HCT116 (cell line): ENCODE measurements at regions not wholly inside any gene's neighbourhood (a gene's known extent, or its start where the extent isn't known, plus 50 kb on each side); places are given as distances from the start of the nearest gene placed in this dataset.

Experiments used
- ATAC-seq: fragments of 200-7000 bp; cut with Tn5 transposase; 2 replicates; pipeline ENCODE4 v1.9.1; 2020; ENCODE audit warnings: mild to moderate bottlenecking, moderate library complexity
- BruUV-seq: library from RNA; stranded (reverse); fragments of 400-500 nt; replicated peaks from 2 replicates; lab custom pipeline; 2021; lab: Mats Ljungman, UMichigan
- CTCF ChIA-PET: fragments of 300-600 bp; sonication (Branson Sonifier 250); formaldehyde crosslinking; loops from one replicate; lab custom pipeline; 2021; ENCODE audit warnings: antibody characterized with exemption; lab: Charles Lee
- POLR2A ChIA-PET: fragments of 300-600, 350-600 bp; sonication (Branson Sonifier 250); formaldehyde crosslinking; loops from one replicate; lab custom pipeline; 2021; ENCODE audit warnings: antibody characterized with exemption; lab: Charles Lee
- RAD21 ChIA-PET, 2 experiments: fragments of 300-600 bp; sonication (Branson Sonifier 250); formaldehyde crosslinking; loops; one replicate each; lab custom pipeline; 2023; ENCODE audit warnings: low total read pairs in 2 of 2; ENCODE audit not compliant: uncharacterized antibody in 2 of 2, unreplicated experiment in 2 of 2, low non-redundant PET in 1 of 2; lab: Charles Lee
- DNase-seq: peaks from one replicate; pipeline ENCODE4 v3.0.0-alpha.2; 2010; ENCODE audit warnings: low read depth, low spot score
- H2AFZ ChIP-seq: fragments of 200-600 bp; shearing (Covaris generic), sonication (generic); 2 replicates; pipeline ENCODE4 v1.6.1; 2017; ENCODE audit warnings: low read depth, mixed run types, mixed read lengths, antibody characterized with exemption, low read length; ENCODE audit not compliant: poor library complexity, severe bottlenecking
- H3K27ac ChIP-seq: 2 replicates; pipeline ENCODE4 v1.5.1; 2012; ENCODE audit warnings: low read depth, low read length
- H3K27me3 ChIP-seq: fragments of 200-600 bp; sonication (generic); 2 replicates; pipeline ENCODE4 v1.6.1; 2016; ENCODE audit warnings: mixed run types, low read length, mixed read lengths; ENCODE audit not compliant: insufficient read depth
- H3K36me3 ChIP-seq, 2 experiments: fragments of 200-500 bp in 1 of 2; fragments of 200-600 bp in 1 of 2; sonication (Bioruptor generic) in 1 of 2; sonication (generic) in 1 of 2; 2 replicates each; pipeline versions ENCODE4 v1.5.1 to v1.6.1; 2014 to 2016; ENCODE audit warnings: low read length in 2 of 2, inconsistent platforms in 1 of 2, mixed read lengths in 1 of 2, mixed run types in 1 of 2; ENCODE audit not compliant: insufficient read depth in 2 of 2, control insufficient read depth in 1 of 2
- H3K4me1 ChIP-seq, 2 experiments: fragments of 200-600 bp in 1 of 2; sonication (generic) in 1 of 2; 2 replicates each; pipeline versions ENCODE4 v1.5.1 to v1.6.1; 2012 to 2017; ENCODE audit warnings: low read length in 2 of 2, inconsistent platforms in 1 of 2, mild to moderate bottlenecking in 1 of 2, mixed read lengths in 1 of 2, mixed run types in 1 of 2, moderate library complexity in 1 of 2; ENCODE audit not compliant: insufficient read depth in 2 of 2, control insufficient read depth in 1 of 2
- H3K4me2 ChIP-seq: fragments of 200-600 bp; sonication (generic); 2 replicates; pipeline ENCODE4 v1.6.1; 2017; ENCODE audit warnings: mixed run types, low read length, mixed read lengths
- H3K4me3 ChIP-seq, 2 experiments: fragments of 200-600 bp in 1 of 2; sonication (generic) in 1 of 2; replicated peaks in 1 of 2; 2 replicates each; pipeline ENCODE4 v1.5.1; 2011 to 2016; ENCODE audit warnings: low read length in 2 of 2, control low read depth in 1 of 2, low read depth in 1 of 2, mild to moderate bottlenecking in 1 of 2, mixed read lengths in 1 of 2, mixed run types in 1 of 2
- H3K79me2 ChIP-seq: fragments of 200-600 bp; sonication (generic); 2 replicates; pipeline ENCODE4 v1.6.1; 2017; ENCODE audit warnings: mild to moderate bottlenecking, mixed run types, low read length, moderate library complexity, mixed read lengths; ENCODE audit not compliant: insufficient read depth
- H3K9ac ChIP-seq: fragments of 200-600 bp; sonication (generic); 2 replicates; pipeline ENCODE4 v1.6.1; 2016; ENCODE audit warnings: low read length, mixed read lengths
- H3K9me2 ChIP-seq: fragments of 200-600 bp; sonication (generic), shearing (Covaris generic); 2 replicates; pipeline ENCODE4 v1.6.1; 2017; ENCODE audit warnings: mixed run types, mild to moderate bottlenecking, moderate library complexity; ENCODE audit not compliant: insufficient read depth
- H3K9me3 ChIP-seq, 2 experiments: fragments of 200-500 bp in 1 of 2; fragments of 200-600 bp in 1 of 2; sonication (Bioruptor generic) in 1 of 2; sonication (generic) in 1 of 2; 2 replicates each; pipeline ENCODE4 v1.6.1; 2014 to 2017; ENCODE audit warnings: low read length in 2 of 2, mixed read lengths in 2 of 2, inconsistent platforms in 1 of 2, low read depth in 1 of 2, mild to moderate bottlenecking in 1 of 2, mixed run types in 1 of 2, moderate library complexity in 1 of 2; ENCODE audit not compliant: control insufficient read depth in 1 of 2, insufficient read depth in 1 of 2
- H4K20me1 ChIP-seq: fragments of 200-600 bp; sonication (generic), shearing (Covaris generic); 2 replicates; pipeline ENCODE4 v1.6.1; 2017; ENCODE audit warnings: mixed run types, mild to moderate bottlenecking, moderate library complexity; ENCODE audit not compliant: insufficient read depth
- ATF3 ChIP-seq: IDR thresholded peaks from 2 replicates; pipeline ENCODE4 v1.6.1; 2012
- FOSL1 ChIP-seq: IDR thresholded peaks from 2 replicates; pipeline ENCODE4 v1.6.1; 2012; ENCODE audit warnings: low read depth
- MAX ChIP-seq: IDR thresholded peaks from 2 replicates; pipeline ENCODE4 v1.6.1; 2012
- POLR2A ChIP-seq: IDR thresholded peaks from 2 replicates; pipeline ENCODE4 v1.7.0; 2011; ENCODE audit warnings: borderline replicate concordance; ENCODE audit not compliant: insufficient read depth, insufficient read length; ENCODE audit errors: extremely low read depth
- POLR2AphosphoS5 ChIP-seq: IDR thresholded peaks from 2 replicates; pipeline ENCODE4 v1.6.1; 2011; ENCODE audit warnings: mild to moderate bottlenecking, low read depth, low read length, moderate library complexity
- SIN3A ChIP-seq: IDR thresholded peaks from 2 replicates; pipeline ENCODE4 v1.6.1; 2012; ENCODE audit warnings: low read depth
- YY1 ChIP-seq: IDR thresholded peaks from 2 replicates; pipeline ENCODE4 v1.6.1; 2011; ENCODE audit warnings: low read length, low read depth, moderate library complexity, mild to moderate bottlenecking; ENCODE audit not compliant: insufficient replicate concordance; ENCODE audit errors: extremely low read depth
- intact Hi-C: fragments of 100-400 bp; cut with micrococcal nuclease; formaldehyde crosslinking; loops from 2 replicates; pipeline ENCODE4 v1.10.0; 2022

DNA sequence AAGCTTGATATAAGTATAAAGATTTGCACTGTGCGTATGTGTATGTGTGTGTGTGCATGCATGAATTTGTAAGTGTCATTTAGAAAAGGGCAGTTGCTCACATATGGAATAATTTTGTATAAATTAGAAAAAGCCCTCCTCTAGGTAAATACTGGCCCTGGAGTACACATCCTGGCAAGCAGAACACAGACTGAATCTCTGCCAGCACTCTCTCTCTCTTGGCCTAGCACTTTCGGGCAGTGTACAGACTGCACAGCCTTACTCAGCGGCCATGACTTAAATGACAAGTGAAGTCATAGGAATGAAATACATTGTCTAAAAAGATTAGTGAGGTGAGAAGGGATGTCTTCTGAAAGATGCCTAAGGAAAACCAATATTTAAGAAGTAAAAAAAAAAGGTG is 214.1 kb downstream of the RDH14 start:
- H2AFZ ChIP-seq, result no peak overlapping the region
- TF ChIP-seq MAX, result no peak
- TF ChIP-seq YY1, result no peak
- no peak for TF ChIP-seq SIN3A
- TF ChIP-seq ATF3, result no peak
- no peak for TF ChIP-seq POLR2AphosphoS5
- no TSS peak for BruUV-seq
- ChIA-PET CTCF (no interaction called here), RAD21 (no interaction called here), POLR2A (no interaction called here)
- intact Hi-C loops, result no loop called here
- no peak overlapping the region for H3K9ac ChIP-seq
- no peaks in the 10 kb centered on the region for H3K9me3 ChIP-seq
- no peak overlapping the region for H3K27ac ChIP-seq
- H3K36me3 ChIP-seq, result no peaks in the 10 kb centered on the region
- DNase-seq, result no peak
- no peak overlapping the region for H3K4me3 ChIP-seq
- H3K79me2 ChIP-seq, result no peaks in the 10 kb centered on the region
- no peak for ATAC-seq
- H3K4me2 ChIP-seq, result no peak overlapping the region
- H3K4me1 ChIP-seq, result no peaks in the 10 kb centered on the region
- peaks cover 9% of the 10 kb centered on the region; the same call in 1 of the 2 replicates for H3K27me3 ChIP-seq
- H4K20me1 ChIP-seq, result no peaks in the 10 kb centered on the region
- H3K9me2 ChIP-seq, result no peaks in the 10 kb centered on the region

DNA sequence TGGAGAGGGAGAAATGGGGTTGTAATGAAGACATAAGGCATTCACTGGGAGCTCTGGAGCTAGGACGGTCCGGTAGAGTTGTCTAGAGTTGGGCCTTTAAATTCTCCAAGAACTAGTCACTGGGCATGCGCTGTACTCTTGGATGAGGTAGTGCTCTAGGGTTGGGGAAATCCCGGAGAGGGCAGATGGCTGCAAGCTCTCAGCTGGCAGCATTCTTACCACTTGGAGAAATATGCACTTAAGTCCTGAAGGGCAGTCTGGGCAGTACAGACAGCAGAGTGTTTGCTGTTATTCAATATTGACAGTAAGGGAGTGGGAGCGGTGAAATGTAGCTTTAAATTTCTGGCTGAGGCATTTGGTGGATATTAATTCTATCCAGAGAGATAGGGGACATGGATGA is 214.6 kb downstream of the RDH14 start:
- Histone ChIP-seq H3K36me3 (no peaks in the 10 kb centered on the region), H3K79me2 (no peaks in the 10 kb centered on the region), H3K4me3 (no peak overlapping the region), H3K4me1 (no peaks in the 10 kb centered on the region), H3K9me2 (no peaks in the 10 kb centered on the region), H4K20me1 (no peaks in the 10 kb centered on the region), H3K27ac (no peak overlapping the region), H2AFZ (no peak overlapping the region), H3K9me3 (no peaks in the 10 kb centered on the region), H3K27me3 (peaks cover 9% of the 10 kb centered on the region; the same call in 1 of the 2 replicates), H3K9ac (no peak overlapping the region), H3K4me2 (no peak overlapping the region)
- POLR2A ChIA-PET, result no interaction called here
- intact Hi-C loops, result no loop called here
- DNase-seq (no peak), ATAC-seq (no peak)
- TF ChIP-seq ATF3, result no peak
- TF ChIP-seq POLR2A, result no peak
- TF ChIP-seq FOSL1, result no peak
- BruUV-seq, result no TSS peak
- RAD21 ChIA-PET, result no interaction called here
- CTCF ChIA-PET, result no interaction called here
